ENCODE measurements at regions not wholly inside any gene's neighbourhood (a gene's known extent, or its start where the extent isn't known, plus 50 kb on each side); places are given as distances from the start of the nearest gene placed in this dataset.

DNA sequence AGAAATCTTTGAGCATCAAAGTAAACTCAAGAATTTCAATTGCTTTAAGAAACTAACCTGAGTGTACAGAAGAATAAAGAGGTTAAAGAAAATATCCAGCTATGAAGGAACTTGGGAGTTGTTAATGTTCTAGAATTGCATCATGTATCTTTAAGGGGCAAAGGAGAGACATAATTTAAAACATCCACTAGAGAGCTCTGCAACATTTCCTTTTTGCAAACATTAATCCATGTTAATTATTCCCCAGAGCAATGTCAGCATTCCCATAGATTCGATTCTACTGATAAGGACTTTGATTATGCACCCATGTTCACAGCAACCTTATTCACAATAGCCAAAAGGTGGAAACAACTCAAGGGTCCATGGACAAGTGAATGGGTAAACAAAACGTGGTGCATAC, 80.2 kb upstream of the SORBS2 start:
- DNase-seq (ENCODE audit: extremely low spot score, insufficient read length, low read depth), result no peak
- FAIRE-seq, result no peak

DNA sequence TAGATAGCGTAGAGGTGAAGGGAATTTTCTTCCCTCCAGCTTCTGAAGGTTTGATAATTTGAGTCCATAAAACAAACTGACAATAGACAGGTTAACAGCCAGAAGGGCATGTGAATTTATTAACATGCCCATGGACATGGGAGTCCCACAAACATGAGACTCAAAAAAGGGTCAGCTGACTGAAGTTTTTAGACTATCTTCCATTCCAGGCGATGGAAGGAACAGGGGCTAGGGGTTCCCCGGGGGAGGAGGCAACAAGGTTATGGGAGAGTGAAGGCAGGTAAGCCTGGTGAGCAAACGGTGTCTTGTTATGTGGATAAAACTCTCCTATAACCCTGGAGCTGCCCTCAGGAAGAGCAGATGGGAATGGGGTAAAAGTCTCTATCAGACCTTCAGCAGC, 81.5 kb upstream of the SORBS2 start:
- FAIRE-seq, result no peak
- no peak for DNase-seq (ENCODE audit: extremely low spot score, insufficient read length, low read depth)

DNA sequence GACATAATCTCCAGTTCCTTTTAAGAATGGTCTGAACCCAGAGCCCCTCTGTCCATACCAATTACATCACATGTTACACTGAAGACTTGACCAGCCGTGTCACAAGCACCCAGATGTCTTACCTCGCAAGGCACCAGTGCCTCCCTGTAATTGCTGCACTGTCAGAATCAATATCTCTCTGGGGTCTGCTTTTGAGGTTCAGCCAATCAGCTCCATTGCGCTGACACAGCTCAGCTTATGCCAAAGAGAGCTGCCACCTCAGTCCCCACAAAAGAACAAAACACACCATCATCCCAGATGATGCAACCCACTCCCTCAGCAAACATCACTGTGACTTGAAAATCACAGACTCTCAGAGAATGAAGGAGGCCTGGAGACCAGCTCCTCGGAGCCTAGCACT, 82.5 kb upstream of the SORBS2 start:
- DNase-seq (ENCODE audit: extremely low spot score, insufficient read length, low read depth) (no peak), FAIRE-seq (no peak)

DNA sequence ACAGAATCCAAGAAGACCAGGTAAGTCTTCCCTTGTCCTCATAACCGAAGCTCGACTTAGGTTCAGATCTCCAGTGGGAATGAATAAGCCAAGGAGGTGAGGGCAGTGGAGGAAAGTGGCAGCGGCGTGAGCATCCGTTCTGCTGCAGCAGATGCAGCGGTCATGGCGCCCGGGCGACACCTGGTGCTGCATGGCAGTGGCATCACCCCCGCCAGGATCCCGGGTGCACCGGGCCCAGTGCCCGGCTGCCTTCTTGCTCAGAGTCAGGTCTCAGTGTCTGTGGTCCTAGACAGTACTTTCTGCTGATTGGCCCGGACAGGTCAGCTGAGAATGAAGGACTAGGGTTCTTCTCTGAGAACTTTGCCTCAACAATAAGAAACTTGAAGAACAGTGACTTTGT, 83.4 kb upstream of the SORBS2 start:
- DNase-seq (ENCODE audit: extremely low spot score, insufficient read length, low read depth) (no peak), FAIRE-seq (no peak)

DNA sequence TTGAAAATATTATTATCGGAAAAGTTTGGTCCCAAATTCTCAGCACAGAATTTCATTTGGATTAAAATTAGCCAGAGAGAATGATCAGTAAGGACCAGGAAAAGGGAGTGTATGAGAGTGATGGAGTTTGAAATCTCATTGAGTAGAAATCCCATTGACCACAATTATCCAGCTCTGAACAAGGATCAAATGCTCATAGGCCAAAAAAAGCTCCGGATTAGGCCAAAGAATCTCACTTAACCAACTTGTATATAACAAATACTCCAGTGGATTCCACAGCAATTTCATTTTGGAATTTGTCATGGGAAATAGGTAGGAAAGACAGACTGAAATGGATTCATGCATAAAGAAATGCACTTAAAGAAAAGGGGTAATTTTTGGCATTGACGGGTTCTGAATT, 83.9 kb upstream of the SORBS2 start:
- DNase-seq (ENCODE audit: extremely low spot score, insufficient read length, low read depth) (no peak), FAIRE-seq (no peak)

DNA sequence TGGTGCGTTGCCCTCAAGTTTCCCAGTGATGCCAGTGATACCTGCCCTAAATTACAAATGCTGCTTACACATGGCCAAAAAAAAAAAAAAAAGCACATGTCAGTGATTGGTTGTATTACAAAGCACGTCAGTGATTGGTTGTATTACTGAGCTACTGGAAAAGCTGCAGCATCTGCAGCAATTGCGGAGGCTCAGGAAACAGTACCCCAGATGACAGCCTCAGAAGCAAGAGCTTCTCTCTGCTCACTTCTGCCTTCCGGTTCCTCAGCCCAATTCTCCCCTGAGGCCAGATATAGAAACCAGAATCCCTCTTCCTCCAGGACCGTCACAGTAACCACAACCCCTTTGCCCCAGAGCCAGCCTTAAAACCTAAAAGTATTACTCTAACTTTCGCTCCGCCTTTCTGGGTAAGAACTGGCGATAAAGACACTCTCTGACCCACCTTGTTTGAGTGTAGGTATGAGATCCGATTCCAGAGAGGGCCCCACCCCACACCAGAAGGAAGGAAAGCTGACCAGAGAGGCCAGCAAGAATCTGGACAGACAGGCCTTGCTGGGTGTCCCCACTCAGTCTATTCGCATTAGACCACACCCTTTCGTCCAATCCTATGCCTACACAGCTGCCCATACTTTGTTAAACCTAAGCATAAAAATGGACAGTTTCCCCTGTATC, 85.0 kb upstream of the SORBS2 start:
- DNase-seq (ENCODE audit: extremely low spot score, insufficient read length, low read depth) (no peak), FAIRE-seq (no peak)

DNA sequence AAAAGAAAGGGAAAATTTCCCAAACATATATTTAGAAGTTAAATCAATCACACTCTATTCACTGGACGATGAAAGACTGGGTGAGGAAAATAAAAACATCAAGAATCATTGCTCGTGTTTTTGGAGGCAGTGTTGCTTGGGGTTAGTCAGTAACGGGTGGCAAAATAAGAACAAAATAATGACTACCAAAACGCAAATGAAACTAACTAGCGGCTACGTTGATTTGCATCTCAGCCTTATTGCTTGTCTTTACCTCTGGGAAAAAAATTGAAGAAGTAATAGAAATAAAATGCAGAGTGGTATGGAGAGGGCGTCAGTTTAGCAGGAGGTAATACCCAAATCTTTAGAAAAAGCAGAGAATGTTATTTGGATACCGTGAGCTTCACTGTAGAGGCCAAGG, 86.4 kb upstream of the SORBS2 start:
- FAIRE-seq (no peak), DNase-seq (ENCODE audit: extremely low spot score, insufficient read length, low read depth) (no peak)

DNA sequence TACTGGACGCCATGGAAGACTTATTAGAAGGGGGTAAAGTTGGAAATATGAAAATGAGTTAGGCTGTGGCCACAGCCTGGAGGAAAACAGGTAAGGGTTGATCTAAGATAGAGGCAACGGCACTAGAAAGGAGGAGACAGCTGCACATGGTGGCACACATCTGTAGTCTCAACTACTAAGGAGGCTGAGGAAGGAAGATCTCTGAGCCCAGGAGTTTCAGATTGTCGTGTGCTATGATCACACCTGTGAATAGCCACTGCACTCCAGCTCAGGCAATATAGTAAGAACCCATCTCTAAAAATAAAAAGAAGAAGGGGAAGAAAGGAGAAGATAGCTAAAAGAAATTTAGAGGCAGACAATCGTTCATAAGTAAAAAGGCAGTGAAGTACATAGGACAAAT, 87.8 kb upstream of the SORBS2 start:
- FAIRE-seq (no peak), DNase-seq (ENCODE audit: extremely low spot score, insufficient read length, low read depth) (no peak)

DNA sequence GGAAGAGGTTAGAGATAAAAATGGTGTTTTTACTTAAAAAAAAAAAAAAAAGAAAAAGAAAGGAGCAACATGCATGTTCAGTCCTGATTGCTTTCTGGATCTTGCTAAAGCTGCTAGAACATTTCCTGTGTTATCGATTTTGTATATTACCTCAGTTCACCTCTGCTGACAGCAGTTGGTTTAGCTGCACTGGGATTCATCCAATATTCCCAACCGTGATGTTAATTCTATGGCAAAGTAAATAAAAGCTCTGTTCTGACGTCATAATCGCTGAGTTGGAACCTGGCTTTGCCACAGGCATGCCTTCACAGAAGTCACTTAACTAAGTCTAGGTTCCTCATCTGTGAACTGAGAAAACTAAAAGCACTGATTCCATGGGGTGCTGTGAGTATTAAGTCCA, 90.7 kb upstream of the SORBS2 start:
- no peak for DNase-seq (ENCODE audit: extremely low spot score, insufficient read length, low read depth)
- no peak for FAIRE-seq

DNA sequence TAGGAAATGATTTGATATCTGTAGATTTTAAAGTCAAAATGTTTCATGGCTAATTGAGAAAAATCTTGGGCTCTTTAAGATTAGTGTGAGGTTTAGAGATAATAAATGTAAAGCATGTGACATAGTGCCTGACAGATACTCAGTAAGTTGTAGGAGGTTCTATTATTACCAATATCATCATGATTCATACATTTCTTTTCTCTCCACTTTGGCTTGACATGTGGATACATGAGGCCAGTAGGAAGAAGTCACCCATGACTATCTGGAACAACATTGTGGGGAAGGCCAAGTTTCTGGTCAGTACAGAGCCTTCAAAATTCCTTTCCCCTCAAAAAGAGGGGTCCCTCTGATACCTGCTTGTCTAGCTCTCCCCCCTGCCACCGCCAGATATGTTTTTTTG, 91.2 kb upstream of the SORBS2 start:
- no peak for FAIRE-seq

DNA sequence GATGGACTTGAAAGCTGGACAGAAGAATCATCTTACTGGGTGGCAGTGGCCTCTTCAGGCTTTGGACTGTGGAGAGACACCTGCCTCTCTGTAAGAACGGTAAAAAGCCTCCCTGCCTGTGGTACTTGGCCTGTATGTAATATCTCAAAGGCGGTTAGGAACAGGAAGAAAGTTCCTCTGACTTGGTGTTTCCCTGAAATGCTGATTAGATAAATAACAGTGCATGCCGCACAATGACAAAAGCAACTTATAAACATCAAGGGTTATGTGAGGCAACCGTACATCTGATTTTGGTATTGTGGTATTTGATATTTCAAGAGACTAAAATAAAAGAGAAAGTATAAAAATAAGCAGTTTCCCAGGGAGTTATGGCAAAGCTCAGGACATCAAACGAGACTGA, 92.4 kb upstream of the SORBS2 start:
- DNase-seq (ENCODE audit: extremely low spot score, insufficient read length, low read depth) (no peak), FAIRE-seq (no peak)

More for the DNA sequence above, 91.2 kb upstream of the SORBS2 start:
- no peak for DNase-seq (ENCODE audit: extremely low spot score, insufficient read length, low read depth)

DNA sequence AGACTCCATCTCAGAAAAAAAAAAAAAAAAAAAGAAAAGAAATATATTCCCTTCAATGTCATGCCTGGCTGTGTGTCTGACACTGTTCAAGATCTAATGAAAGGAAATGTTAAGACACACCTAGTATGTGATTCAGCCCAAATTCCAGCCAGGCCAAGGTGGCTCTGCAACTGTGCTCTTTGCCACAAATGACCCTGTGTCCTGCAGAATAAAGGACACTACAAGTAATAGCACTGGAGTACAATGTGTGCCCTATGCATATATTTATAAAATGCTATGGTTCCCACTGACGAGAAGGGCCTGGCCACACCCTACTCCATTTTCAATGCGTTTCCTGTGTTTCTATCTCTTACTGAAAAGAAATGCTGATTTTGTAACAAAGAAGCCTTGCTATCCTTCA, 98.0 kb upstream of the SORBS2 start:
- DNase-seq (ENCODE audit: extremely low spot score, insufficient read length, low read depth) (no peak), FAIRE-seq (no peak)

DNA sequence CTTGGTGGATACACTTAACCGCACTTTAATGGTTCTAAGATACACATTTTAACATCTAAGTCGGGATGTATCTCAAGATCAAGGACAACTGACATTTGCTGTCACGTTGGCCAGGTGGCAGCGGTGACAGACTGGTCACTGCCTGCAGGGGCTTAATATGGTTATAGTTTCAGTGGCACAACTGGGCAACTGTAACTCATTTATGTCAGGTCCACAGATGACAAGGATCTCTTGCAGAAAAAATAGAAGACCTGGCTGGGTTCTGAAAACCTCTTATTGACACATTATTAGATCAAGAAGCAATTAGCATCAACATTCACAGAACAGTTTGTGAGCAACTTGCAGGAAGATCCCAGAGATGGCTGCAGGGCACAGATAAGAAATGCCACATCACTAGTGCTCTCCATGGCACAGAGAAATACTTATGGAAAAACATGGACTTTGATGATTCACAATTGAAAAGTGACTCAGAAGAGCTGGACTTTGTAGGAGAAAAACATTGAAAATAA, 99.6 kb upstream of the SORBS2 start:
- FAIRE-seq (no peak), DNase-seq (ENCODE audit: extremely low spot score, insufficient read length, low read depth) (no peak)

DNA sequence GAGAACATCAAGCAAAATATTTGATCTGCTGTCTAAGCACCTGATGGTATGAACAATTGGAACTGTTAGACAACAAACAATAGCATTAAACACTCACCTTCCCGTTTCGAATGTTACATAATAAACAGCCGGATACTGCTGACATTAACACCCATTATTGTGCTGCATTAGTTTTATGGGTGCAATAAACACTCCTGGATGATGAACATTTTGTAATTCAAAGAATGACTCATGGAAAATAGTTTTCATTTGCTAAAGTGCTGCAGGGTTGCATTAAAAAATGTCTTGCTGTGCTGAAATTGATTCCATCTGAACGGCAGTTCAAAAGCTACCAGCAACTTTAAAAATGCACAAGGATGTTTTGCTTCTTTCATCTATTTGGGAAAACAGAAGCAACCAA, 100.8 kb upstream of the SORBS2 start:
- no peak for DNase-seq (ENCODE audit: extremely low spot score, insufficient read length, low read depth)
- FAIRE-seq, result no peak

DNA sequence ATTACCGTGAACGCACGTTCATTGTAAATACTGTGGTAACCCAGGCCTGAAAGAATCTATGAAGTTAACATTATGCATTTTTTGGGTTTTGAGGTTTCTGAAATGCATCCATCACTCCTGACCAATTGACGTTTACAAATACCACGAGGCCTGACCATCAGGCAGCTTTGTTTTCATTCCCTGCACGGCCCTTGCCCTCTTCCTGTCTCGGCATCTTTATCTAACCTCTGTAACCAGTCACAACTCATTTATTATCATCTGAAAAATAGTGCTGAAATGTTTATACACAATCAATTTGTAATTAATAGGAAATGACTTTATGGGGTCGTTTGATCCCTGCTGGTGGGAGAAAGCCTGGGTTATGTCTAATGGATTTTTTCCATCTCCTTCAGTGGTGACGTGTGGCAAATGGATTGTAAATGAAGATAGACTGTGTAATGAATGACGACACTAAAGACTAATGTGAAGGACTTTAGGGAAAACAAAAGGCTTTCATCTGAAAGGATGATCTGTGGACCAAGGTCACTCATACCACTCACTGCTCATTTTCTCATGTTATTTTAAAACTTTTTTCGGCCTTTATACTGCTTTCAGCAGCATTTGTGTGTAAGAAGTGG, 102.7 kb upstream of the SORBS2 start:
- FAIRE-seq (no peak), DNase-seq (ENCODE audit: extremely low spot score, insufficient read length, low read depth) (no peak)

DNA sequence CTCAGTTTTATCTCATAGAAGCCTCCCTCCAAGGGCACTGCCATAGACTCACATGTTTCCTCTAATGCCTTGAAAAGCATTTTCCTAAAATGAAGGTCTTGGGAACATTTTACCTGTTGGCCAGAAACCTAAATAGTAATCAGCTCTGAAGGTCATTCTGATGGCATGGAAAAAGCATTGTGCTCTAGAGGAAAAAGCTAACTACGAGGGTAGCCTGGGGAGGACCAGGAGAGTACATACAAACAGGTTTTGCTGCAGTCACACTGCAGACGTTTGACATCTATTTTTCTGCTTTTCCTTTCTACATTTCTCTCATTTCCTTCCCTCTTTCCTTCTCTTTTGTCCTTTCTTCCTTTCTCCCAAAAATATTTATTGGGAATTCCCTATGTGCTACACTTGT, 103.3 kb upstream of the SORBS2 start:
- no peak for DNase-seq (ENCODE audit: extremely low spot score, insufficient read length, low read depth)
- no peak for FAIRE-seq

DNA sequence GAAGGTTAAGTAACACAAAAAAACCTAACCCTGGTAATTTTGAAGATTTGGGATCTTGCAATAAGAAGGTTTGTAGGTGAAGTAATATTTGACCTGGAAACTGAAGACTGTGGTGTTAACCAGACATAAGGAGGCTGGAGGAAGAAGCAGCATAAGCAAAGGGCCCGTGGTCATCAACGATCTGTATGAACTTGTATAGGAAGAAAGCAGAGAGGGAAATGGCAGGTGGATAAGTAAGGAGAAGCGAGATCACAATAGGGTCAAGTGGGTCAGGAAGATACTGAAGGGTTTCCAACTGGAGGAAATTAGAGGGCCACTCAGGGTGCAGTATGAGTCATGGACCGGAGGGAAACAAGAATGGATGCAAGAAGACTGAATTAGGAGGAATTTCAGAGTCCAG, 103.8 kb upstream of the SORBS2 start:
- FAIRE-seq (no peak), DNase-seq (ENCODE audit: extremely low spot score, insufficient read length, low read depth) (no peak)

DNA sequence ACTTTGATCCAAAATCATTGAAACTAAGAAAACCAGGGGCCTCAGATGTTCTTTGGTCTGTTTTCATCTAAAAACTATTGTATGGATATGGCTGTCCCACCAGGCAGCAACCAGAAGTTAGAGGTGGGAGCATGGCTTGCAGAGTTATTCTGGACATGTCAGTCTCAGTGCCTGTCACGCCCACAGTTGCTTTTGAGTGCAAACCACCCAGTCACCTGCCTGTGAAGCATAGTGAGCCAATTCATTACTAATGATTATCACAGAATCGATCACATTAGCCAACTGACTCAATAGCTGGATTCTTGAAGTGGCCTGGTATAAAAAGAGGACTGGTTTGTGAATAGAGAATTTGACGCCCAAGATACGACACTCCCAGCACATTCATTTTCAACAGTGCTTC, 104.2 kb upstream of the SORBS2 start:
- FAIRE-seq (no peak), DNase-seq (ENCODE audit: extremely low spot score, insufficient read length, low read depth) (no peak)

DNA sequence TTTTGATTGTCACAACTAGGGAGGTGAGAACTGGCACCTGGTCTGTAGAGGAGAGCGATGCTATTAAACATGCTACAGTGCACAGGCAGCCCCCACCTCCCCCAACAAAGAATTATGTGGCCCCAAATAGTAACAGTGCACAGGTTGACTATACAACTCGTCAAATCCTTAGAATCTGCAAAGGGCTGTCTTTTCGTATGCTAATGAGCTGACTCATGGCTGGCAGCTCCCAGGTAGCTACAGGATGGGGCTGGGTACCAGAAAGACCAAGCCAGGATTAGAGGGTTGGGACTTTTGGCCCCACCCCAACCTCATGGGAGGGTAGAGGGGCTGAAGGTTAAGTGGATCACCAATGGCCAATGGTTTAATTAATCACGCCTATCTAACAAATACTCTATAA, 104.7 kb upstream of the SORBS2 start:
- DNase-seq (ENCODE audit: extremely low spot score, insufficient read length, low read depth), result no peak

DNA sequence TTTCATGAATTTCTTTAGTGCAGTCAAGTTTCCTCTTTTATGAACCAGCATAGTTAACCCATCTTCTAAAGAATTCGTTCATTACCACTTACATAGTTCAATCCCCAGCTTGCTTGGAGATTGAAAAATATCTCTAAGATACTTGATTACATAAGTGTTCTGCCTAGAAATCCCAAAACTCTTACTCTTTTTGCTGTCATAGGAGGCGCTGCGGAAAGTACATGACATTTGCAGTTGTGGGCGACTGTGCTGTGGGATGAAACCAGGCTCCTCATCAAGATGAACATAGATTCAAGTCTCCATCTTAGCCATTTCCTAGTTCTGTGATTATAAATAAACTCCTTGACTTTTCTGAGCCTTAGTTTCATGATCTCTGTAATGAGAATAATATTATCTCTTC, 107.1 kb upstream of the SORBS2 start:
- no peak for DNase-seq (ENCODE audit: extremely low spot score, insufficient read length, low read depth)
- FAIRE-seq, result no peak

More for the DNA sequence above, 104.7 kb upstream of the SORBS2 start:
- no peak for FAIRE-seq

DNA sequence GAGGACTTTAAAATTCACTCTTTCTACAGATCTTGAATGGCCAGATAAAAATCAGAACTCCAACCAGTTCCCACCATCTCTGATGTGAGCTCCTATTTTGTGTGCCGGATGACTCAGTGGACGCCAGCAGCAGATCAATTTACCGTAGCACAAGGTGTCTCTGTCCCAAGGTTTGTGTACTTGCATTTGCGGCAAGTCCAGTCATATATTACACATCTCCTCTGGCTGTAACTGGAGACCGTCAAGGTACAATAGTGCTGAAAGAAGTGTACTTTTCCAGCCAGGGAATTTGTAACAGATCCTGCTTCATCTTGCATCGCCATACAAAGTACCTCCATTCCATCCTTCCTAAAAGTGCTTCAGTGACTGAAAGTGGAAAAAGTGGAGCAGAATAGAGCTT, 108.2 kb upstream of the SORBS2 start:
- FAIRE-seq (no peak), DNase-seq (ENCODE audit: extremely low spot score, insufficient read length, low read depth) (no peak)

DNA sequence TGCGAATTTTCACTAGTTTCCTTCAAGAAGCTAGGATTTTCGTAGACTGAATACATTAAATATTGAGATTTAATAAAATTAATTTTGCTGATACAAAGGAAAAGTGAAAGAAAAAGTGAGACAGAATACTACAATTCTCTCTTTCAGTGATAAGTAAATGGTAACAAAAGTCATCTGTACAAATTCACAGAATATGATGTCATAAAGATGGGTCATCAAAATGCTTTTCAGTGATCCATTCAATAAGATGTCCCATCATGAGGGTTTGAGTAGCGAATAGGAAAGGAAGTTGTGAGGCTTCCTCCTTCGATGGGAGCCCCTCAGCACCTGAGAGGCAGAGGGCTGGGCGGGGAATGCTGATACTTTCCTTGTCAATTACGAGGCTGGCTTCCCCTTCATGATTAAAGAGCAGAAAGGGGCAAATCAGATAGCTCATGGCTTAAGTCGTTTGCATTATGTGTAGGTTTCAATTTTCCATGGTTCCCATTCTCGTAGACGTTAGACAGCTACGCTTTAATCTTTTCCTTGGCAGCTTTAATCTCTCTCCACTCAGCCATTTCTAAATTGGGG, 108.8 kb upstream of the SORBS2 start:
- DNase-seq (ENCODE audit: extremely low spot score, insufficient read length, low read depth), result no peak
- FAIRE-seq, result no peak
